ENCODE measurements at regions not wholly inside any gene's neighbourhood (a gene's known extent, or its start where the extent isn't known, plus 50 kb on each side); places are given as distances from the start of the nearest gene placed in this dataset.

GRCh38 chr3:144364737-144365136 is 393.1 kb downstream of the DIPK2A start:
- TF ChIP-seq, protein P1, sequence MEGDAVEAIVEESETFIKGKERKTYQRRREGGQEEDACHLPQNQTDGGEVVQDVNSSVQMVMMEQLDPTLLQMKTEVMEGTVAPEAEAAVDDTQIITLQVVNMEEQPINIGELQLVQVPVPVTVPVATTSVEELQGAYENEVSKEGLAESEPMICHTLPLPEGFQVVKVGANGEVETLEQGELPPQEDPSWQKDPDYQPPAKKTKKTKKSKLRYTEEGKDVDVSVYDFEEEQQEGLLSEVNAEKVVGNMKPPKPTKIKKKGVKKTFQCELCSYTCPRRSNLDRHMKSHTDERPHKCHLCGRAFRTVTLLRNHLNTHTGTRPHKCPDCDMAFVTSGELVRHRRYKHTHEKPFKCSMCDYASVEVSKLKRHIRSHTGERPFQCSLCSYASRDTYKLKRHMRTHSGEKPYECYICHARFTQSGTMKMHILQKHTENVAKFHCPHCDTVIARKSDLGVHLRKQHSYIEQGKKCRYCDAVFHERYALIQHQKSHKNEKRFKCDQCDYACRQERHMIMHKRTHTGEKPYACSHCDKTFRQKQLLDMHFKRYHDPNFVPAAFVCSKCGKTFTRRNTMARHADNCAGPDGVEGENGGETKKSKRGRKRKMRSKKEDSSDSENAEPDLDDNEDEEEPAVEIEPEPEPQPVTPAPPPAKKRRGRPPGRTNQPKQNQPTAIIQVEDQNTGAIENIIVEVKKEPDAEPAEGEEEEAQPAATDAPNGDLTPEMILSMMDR (IDR thresholded peaks at IDR 0.05; ENCODE audit: insufficient read depth, low read length, missing control alignments) = no peak
- H3K4me3 ChIP-seq (ENCODE audit: low read depth, low read length) = no peak overlapping the region
- ChIA-PET CTCF (no interaction called here), POLR2A (no interaction called here)
- no peak for DNase-seq (ENCODE audit: low read depth, low spot score)

DNA sequence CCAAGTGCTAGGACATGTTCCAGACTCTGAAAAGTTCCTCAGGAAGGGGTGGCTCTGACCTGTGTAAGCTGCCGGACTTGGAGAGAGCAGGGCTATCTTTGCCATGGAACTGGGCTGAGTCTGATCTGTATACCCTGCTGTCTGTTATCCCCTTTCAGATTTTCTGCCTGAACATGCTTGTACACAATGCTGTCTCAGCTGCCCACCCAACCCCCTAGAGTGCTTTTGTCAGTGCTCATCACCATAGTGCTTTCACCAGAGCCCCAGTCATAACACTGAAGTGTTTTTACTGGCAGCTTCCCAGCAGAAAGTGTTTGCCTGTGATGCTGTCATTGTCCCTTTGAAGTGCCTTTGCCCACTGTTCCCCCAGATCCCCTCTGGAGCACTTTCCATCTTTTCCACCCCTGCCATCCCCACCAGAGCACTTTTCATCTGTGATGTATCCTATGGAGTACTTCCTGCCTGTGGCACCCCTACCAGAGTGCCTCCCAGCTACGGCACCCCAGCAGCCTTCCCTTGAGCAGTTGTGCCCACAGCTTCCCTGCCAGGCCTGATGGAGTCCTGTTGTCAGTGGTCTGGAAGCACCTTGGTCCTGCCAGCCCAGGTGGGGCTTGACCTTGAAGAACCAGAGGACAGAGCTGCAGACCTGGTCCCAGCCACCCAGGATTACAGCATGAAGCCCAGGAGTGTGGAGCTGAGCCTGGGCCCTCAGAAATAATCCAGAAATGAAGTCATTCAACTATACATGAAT is 397.7 kb downstream of the DIPK2A start:
- no peak overlapping the region for H3K4me3 ChIP-seq (ENCODE audit: low read depth, low read length)
- ChIA-PET CTCF (no interaction called here), POLR2A (no interaction called here)
- no peak for DNase-seq (ENCODE audit: low read depth, low spot score)
- TF ChIP-seq, protein P1 (IDR thresholded peaks at IDR 0.05; ENCODE audit: insufficient read depth, low read length, missing control alignments) = no peak

GRCh38 chr3:144375088-144375487 is 403.5 kb downstream of the DIPK2A start:
- ChIA-PET POLR2A (no interaction called here), CTCF (no interaction called here)
- DNase-seq (ENCODE audit: low read depth, low spot score) = no peak
- TF ChIP-seq, protein P1 (IDR thresholded peaks at IDR 0.05; ENCODE audit: insufficient read depth, low read length, missing control alignments) = no peak
- H3K4me3 ChIP-seq (ENCODE audit: low read depth, low read length) = no peak overlapping the region

- DNase-seq (ENCODE audit: low read depth, low spot score) = no peak
- TF ChIP-seq, protein P1 (IDR thresholded peaks at IDR 0.05; ENCODE audit: insufficient read depth, low read length, missing control alignments) = no peak
- POLR2A ChIA-PET = no interaction called here
- no peak overlapping the region for H3K4me3 ChIP-seq (ENCODE audit: low read depth, low read length)
- CTCF ChIA-PET = no interaction called here
Measured at GRCh38 chr3:144380849-144381248, 409.2 kb downstream of the DIPK2A start.

DNA sequence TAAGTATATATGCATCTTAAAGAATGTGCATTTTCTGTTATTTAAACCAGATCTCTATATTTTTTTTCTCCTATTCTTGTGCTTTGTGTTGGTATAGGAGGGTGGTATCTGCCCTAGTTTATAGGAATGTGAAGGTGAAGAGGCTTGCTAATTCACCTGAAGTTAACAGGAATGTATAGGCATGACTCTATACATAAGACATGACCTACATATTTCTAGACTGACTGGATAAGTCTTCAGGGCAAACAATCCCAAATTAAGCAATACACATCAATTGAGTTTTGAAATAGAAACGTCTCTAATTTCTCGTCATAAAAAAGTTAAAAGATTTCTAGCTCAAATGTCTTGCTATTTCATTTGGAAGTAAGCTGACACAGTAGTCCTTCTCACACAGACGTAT is 410.0 kb downstream of the DIPK2A start:
- ChIA-PET CTCF (no interaction called here), POLR2A (no interaction called here)

DNA sequence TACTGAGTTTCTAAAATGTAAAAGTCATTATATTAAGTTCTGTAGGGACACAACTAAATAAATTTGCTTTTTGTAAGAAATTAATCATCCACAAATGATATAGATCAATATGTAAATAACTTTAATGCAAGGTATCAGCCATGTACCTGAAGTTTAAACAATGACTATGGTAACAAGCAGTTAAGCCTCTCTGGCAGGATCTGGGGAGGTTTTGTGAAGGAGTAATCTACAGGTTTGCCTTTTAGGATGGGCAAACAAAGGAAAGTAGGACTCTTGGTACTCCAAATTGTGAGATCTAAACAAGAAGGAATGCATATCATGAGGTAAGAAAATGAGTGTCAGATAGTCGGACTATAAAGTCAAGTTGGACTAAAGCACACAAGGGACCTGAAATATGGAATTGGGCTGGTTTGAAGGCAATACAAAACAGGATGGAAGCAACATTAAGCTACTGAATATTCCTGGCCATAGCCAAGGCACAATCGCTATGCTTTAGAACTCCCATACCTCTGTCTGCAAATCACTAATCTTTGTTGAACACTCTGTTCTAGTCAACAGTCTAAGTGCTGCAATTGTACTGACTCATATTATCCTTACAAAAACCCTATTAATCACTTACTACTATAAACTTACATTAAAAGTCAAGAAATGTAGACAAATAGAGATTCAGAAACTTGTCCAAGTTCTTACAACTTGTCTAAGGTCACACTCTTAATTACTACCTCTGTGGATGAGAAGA is 412.8 kb downstream of the DIPK2A start:
- POLR2A ChIA-PET = no interaction called here
- H3K4me3 ChIP-seq (ENCODE audit: low read depth, low read length) = no peak overlapping the region
- CTCF ChIA-PET = no interaction called here
- no peak for DNase-seq (ENCODE audit: low read depth, low spot score)
- TF ChIP-seq, protein P1 (IDR thresholded peaks at IDR 0.05; ENCODE audit: insufficient read depth, low read length, missing control alignments) = no peak

More for the DNA sequence above, 410.0 kb downstream of the DIPK2A start:
- no peak overlapping the region for H3K4me3 ChIP-seq (ENCODE audit: low read depth, low read length)
- DNase-seq (ENCODE audit: low read depth, low spot score) = no peak
- TF ChIP-seq, protein P1 (IDR thresholded peaks at IDR 0.05; ENCODE audit: insufficient read depth, low read length, missing control alignments) = no peak

Measured in AG04449 (cell line).